ENCODE measurements at regions not wholly inside any gene's neighbourhood (a gene's known extent, or its start where the extent isn't known, plus 50 kb on each side); places are given as distances from the start of the nearest gene placed in this dataset.

DNA sequence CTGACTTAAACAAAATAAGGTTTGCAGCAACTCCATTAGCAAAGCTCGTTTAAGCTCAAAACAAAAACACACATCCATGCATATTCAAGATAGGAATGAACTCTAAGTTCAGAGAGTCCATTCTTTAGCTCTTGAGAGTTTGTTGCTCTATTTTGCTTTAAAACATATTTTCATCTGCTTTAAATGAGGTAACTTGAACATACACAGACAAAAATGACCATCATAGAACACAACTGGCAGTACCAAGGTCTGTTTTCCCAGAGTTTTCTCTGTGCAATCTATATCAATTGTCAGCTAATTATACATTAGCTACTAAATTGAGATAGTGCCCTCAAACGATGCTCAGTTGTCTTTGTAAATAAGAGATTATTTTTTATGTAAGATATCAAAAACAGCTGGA is 423.2 kb upstream of the ANO3 start:
- no peaks in the 10 kb centered on the region for H3K27me3 ChIP-seq (replicated peaks; ENCODE audit: control insufficient read depth, insufficient read depth, low read length, poor library complexity, severe bottlenecking)
- no peaks in the 10 kb centered on the region for H3K36me3 ChIP-seq (ENCODE audit: control insufficient read depth, insufficient read depth, low read length)
- H3K4me3 ChIP-seq (ENCODE audit: insufficient read depth, low read depth, low read length, poor library complexity, severe bottlenecking), result no peak overlapping the region
- DNase-seq, result no peak
- no peaks in the 10 kb centered on the region for H3K4me1 ChIP-seq (ENCODE audit: control insufficient read depth, insufficient read depth, low read length, poor library complexity, severe bottlenecking)
- no peak overlapping the region for H3K27ac ChIP-seq (ENCODE audit: insufficient read depth, low read length, poor library complexity, severe bottlenecking)
- no peaks in the 10 kb centered on the region for H3K9me3 ChIP-seq (ENCODE audit: control insufficient read depth, low read length)

DNA sequence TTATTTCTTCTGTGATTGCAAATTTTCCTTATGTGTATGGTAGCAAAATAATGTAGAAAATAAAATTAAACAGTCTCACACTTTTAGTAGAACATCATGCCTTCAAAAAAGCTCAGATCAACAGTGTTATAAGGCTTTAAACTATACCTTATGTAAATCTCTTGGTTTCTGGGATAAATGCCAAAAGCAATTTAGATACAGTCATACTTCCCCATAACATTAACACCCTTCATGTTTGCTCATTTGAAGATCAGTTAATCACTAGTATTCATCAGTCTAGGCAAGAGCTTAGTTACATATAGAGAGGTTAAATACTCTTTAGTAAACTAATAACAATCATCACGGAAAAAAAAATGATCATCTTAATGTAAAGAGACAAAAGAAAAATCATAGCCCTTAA is 421.8 kb upstream of the ANO3 start:
- no peak overlapping the region for H3K27ac ChIP-seq (ENCODE audit: insufficient read depth, low read length, poor library complexity, severe bottlenecking)
- no peaks in the 10 kb centered on the region for H3K4me1 ChIP-seq (ENCODE audit: control insufficient read depth, insufficient read depth, low read length, poor library complexity, severe bottlenecking)
- no peak overlapping the region for H3K4me3 ChIP-seq (ENCODE audit: insufficient read depth, low read depth, low read length, poor library complexity, severe bottlenecking)
- H3K9me3 ChIP-seq (ENCODE audit: control insufficient read depth, low read length), result no peaks in the 10 kb centered on the region
- DNase-seq, result no peak
- no peaks in the 10 kb centered on the region for H3K27me3 ChIP-seq (replicated peaks; ENCODE audit: control insufficient read depth, insufficient read depth, low read length, poor library complexity, severe bottlenecking)
- H3K36me3 ChIP-seq (ENCODE audit: control insufficient read depth, insufficient read depth, low read length), result no peaks in the 10 kb centered on the region

DNA sequence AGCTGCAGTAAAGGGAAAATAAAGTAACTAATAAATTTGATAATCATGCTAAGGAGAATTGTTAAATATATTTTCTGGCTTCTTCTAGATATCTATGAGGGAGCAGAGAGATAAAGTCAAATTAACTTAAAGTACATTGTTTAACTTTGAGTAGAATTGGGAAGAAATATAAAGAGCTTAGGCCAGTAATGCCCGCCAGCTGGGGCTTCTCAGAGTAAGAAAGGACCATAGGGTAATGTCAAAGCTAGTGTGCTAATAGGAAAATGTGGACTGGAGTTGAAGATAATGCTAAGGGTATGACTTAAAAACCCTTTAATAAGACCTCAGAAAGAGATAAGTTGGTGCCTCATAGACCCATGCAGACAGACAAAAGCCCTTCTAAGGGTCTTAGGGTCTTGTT is 411.6 kb upstream of the ANO3 start:
- no peak overlapping the region for H3K27ac ChIP-seq (ENCODE audit: insufficient read depth, low read length, poor library complexity, severe bottlenecking)
- H3K9me3 ChIP-seq (ENCODE audit: control insufficient read depth, low read length), result no peaks in the 10 kb centered on the region
- H3K27me3 ChIP-seq (replicated peaks; ENCODE audit: control insufficient read depth, insufficient read depth, low read length, poor library complexity, severe bottlenecking), result no peaks in the 10 kb centered on the region
- H3K4me3 ChIP-seq (ENCODE audit: insufficient read depth, low read depth, low read length, poor library complexity, severe bottlenecking), result no peak overlapping the region
- no peaks in the 10 kb centered on the region for H3K4me1 ChIP-seq (ENCODE audit: control insufficient read depth, insufficient read depth, low read length, poor library complexity, severe bottlenecking)
- H3K36me3 ChIP-seq (ENCODE audit: control insufficient read depth, insufficient read depth, low read length), result no peaks in the 10 kb centered on the region
- no peak for DNase-seq

DNA sequence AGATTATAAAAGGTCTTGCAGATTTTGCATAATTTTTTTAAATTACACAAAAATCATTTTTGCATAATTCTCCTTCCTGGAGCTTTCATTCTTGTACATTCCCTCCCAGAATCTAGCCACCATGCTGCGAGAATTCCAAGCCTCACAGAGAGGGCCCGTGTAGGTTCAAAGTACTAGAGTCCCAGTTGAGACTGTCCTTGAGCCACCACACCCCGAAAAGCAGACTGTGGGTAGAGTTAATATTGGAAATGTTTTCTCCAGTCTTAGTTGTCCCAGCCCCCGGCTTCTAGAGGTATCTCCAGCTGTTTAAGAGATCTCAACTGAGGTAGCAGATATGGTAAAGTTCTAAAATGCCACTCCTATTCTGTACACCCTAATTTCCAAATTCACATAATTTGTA is 407.3 kb upstream of the ANO3 start:
- Histone ChIP-seq H3K36me3 (ENCODE audit: control insufficient read depth, insufficient read depth, low read length) (no peaks in the 10 kb centered on the region), H3K27ac (ENCODE audit: insufficient read depth, low read length, poor library complexity, severe bottlenecking) (no peak overlapping the region), H3K4me3 (ENCODE audit: insufficient read depth, low read depth, low read length, poor library complexity, severe bottlenecking) (no peak overlapping the region), H3K9me3 (ENCODE audit: control insufficient read depth, low read length) (no peaks in the 10 kb centered on the region), H3K4me1 (ENCODE audit: control insufficient read depth, insufficient read depth, low read length, poor library complexity, severe bottlenecking) (no peaks in the 10 kb centered on the region), H3K27me3 (replicated peaks; ENCODE audit: control insufficient read depth, insufficient read depth, low read length, poor library complexity, severe bottlenecking) (no peaks in the 10 kb centered on the region)
- no peak for DNase-seq

DNA sequence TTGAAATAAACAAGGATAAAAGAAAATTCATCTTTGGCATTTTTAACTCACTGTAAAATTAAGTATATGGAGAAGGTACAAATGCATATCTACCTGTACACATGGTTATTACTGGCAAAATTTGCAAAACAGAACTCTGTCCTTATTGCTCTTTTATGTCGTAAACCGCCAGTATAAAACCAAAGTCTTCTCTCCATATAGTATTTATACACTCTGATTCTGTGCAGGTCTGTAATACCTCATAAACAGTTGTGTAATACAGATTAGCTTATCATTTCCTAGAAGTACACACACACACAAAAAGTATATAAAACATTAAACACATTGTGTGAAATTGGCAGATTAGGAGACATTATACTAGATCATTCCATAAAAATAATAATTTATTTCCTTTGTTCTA is 406.6 kb upstream of the ANO3 start:
- no peaks in the 10 kb centered on the region for H3K9me3 ChIP-seq (ENCODE audit: control insufficient read depth, low read length)
- H3K4me1 ChIP-seq (ENCODE audit: control insufficient read depth, insufficient read depth, low read length, poor library complexity, severe bottlenecking), result no peaks in the 10 kb centered on the region
- no peaks in the 10 kb centered on the region for H3K27me3 ChIP-seq (replicated peaks; ENCODE audit: control insufficient read depth, insufficient read depth, low read length, poor library complexity, severe bottlenecking)
- no peak for DNase-seq
- H3K4me3 ChIP-seq (ENCODE audit: insufficient read depth, low read depth, low read length, poor library complexity, severe bottlenecking), result no peak overlapping the region
- H3K27ac ChIP-seq (ENCODE audit: insufficient read depth, low read length, poor library complexity, severe bottlenecking), result no peak overlapping the region
- no peaks in the 10 kb centered on the region for H3K36me3 ChIP-seq (ENCODE audit: control insufficient read depth, insufficient read depth, low read length)

DNA sequence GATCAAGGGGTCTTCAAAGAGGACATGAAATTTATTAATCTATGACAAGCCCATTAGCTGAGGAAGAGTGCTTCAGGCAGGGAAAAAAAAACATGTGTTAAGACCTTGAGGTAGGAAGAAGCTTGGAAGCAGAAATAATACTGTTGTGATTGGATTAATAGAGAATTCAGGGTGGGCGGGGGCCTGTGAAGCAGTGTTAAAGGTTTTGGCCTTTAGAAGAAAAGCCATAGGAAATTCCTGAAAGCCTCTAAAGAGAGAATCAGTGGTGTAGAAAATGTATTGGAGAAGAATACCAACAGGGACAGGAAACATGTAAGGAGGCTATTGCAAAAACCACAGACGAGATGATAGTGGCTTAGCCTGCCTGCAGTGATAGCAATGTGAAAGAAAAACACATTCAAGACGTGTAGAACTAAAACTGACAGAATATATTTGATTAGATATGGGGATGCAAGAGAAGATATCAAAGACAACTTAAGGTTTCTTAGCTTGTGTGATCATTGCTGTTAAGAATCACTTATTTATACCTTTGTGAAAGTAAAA is 404.4 kb upstream of the ANO3 start:
- no peak for DNase-seq
- H3K4me3 ChIP-seq (ENCODE audit: insufficient read depth, low read depth, low read length, poor library complexity, severe bottlenecking), result no peak overlapping the region
- H3K36me3 ChIP-seq (ENCODE audit: control insufficient read depth, insufficient read depth, low read length), result no peaks in the 10 kb centered on the region
- no peaks in the 10 kb centered on the region for H3K27me3 ChIP-seq (replicated peaks; ENCODE audit: control insufficient read depth, insufficient read depth, low read length, poor library complexity, severe bottlenecking)
- H3K9me3 ChIP-seq (ENCODE audit: control insufficient read depth, low read length), result no peaks in the 10 kb centered on the region
- H3K27ac ChIP-seq (ENCODE audit: insufficient read depth, low read length, poor library complexity, severe bottlenecking), result no peak overlapping the region
- H3K4me1 ChIP-seq (ENCODE audit: control insufficient read depth, insufficient read depth, low read length, poor library complexity, severe bottlenecking), result no peaks in the 10 kb centered on the region

DNA sequence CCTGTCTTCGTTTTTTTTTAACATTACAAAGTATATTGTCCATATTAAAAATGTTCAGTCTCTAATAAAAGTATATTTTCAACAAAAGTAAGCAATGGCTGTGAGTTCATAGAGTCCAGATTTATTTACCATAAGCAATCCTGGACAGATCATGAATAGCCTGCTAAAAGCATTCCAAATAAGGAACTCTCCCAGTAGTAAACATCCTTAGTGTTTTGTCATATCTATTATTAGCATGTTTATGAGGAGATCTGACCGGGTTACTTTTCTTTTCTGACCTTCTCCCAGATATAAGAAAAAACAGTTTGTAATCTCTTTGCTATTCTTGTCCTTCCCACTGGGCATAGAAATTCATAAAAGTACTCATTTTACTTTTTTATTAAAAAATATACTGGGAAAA is 403.9 kb upstream of the ANO3 start:
- Histone ChIP-seq H3K9me3 (ENCODE audit: control insufficient read depth, low read length) (no peaks in the 10 kb centered on the region), H3K27me3 (replicated peaks; ENCODE audit: control insufficient read depth, insufficient read depth, low read length, poor library complexity, severe bottlenecking) (no peaks in the 10 kb centered on the region), H3K4me1 (ENCODE audit: control insufficient read depth, insufficient read depth, low read length, poor library complexity, severe bottlenecking) (no peaks in the 10 kb centered on the region), H3K36me3 (ENCODE audit: control insufficient read depth, insufficient read depth, low read length) (no peaks in the 10 kb centered on the region), H3K4me3 (ENCODE audit: insufficient read depth, low read depth, low read length, poor library complexity, severe bottlenecking) (no peak overlapping the region), H3K27ac (ENCODE audit: insufficient read depth, low read length, poor library complexity, severe bottlenecking) (no peak overlapping the region)
- no peak for DNase-seq

DNA sequence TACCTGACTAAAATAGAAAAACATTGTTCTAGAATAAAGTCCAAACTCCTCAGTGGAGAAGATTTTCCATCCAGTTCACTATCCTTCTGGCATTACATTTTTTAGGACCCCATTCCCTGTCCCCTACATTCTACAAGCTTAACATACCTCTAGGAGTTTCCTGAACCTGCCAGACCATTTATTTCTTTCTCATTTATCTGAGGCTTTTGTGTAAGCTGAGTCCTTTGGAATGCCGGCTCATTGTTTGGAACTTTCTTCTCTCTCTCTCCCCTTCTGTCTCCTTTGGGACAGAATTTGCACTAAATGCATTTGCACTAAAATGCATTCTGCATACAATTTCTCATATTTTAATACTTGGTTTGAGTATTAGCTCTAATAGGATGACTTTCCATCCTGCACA is 393.0 kb upstream of the ANO3 start:
- H3K27me3 ChIP-seq (replicated peaks; ENCODE audit: control insufficient read depth, insufficient read depth, low read length, poor library complexity, severe bottlenecking), result no peaks in the 10 kb centered on the region
- H3K9me3 ChIP-seq (ENCODE audit: control insufficient read depth, low read length), result no peaks in the 10 kb centered on the region
- no peak overlapping the region for H3K27ac ChIP-seq (ENCODE audit: insufficient read depth, low read length, poor library complexity, severe bottlenecking)
- no peak overlapping the region for H3K4me3 ChIP-seq (ENCODE audit: insufficient read depth, low read depth, low read length, poor library complexity, severe bottlenecking)
- H3K4me1 ChIP-seq (ENCODE audit: control insufficient read depth, insufficient read depth, low read length, poor library complexity, severe bottlenecking), result no peaks in the 10 kb centered on the region
- no peaks in the 10 kb centered on the region for H3K36me3 ChIP-seq (ENCODE audit: control insufficient read depth, insufficient read depth, low read length)
- no peak for DNase-seq

DNA sequence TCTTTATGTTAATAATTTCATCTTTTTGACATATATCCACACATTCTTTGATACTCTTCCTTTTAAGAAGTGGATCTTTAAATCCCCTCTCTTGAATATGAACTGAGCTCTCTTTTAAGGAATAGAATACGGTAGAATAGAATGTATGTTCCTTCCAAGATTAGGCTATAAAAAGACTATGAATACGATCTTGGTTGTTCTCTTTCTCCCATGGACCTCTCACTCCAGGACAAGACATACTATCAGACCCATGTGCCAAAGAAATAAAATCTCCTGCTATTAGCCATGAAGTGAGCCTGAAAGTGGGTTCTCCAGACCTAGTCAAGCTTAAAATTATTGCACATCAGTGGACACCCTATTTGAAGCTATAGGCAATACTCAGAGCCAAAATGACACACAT is 392.2 kb upstream of the ANO3 start:
- Histone ChIP-seq H3K9me3 (ENCODE audit: control insufficient read depth, low read length) (no peaks in the 10 kb centered on the region), H3K4me1 (ENCODE audit: control insufficient read depth, insufficient read depth, low read length, poor library complexity, severe bottlenecking) (no peaks in the 10 kb centered on the region), H3K4me3 (ENCODE audit: insufficient read depth, low read depth, low read length, poor library complexity, severe bottlenecking) (no peak overlapping the region), H3K36me3 (ENCODE audit: control insufficient read depth, insufficient read depth, low read length) (no peaks in the 10 kb centered on the region), H3K27ac (ENCODE audit: insufficient read depth, low read length, poor library complexity, severe bottlenecking) (no peak overlapping the region), H3K27me3 (replicated peaks; ENCODE audit: control insufficient read depth, insufficient read depth, low read length, poor library complexity, severe bottlenecking) (no peaks in the 10 kb centered on the region)
- DNase-seq, result no peak

DNA sequence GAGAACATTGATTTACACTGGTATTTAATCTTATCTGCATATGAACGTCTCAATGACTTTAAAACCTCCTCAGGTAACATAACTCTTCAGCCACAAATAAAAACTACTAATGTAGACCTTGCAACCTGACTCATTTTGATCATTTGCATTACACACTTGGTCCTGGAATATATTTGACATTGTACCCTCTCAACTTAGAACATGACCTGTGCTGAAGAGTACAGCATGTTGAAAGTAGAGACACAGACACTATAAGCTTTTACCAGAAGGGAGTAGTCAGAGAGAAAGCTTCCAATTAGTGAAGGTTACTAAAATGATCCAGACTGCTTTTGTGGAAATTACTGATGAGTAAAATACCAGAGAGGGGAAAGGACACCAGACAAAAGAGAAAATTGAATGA is 390.6 kb upstream of the ANO3 start:
- H3K4me3 ChIP-seq (ENCODE audit: insufficient read depth, low read depth, low read length, poor library complexity, severe bottlenecking), result no peak overlapping the region
- H3K27me3 ChIP-seq (replicated peaks; ENCODE audit: control insufficient read depth, insufficient read depth, low read length, poor library complexity, severe bottlenecking), result no peaks in the 10 kb centered on the region
- H3K9me3 ChIP-seq (ENCODE audit: control insufficient read depth, low read length), result no peaks in the 10 kb centered on the region
- no peak overlapping the region for H3K27ac ChIP-seq (ENCODE audit: insufficient read depth, low read length, poor library complexity, severe bottlenecking)
- DNase-seq, result no peak
- no peaks in the 10 kb centered on the region for H3K36me3 ChIP-seq (ENCODE audit: control insufficient read depth, insufficient read depth, low read length)
- H3K4me1 ChIP-seq (ENCODE audit: control insufficient read depth, insufficient read depth, low read length, poor library complexity, severe bottlenecking), result no peaks in the 10 kb centered on the region

DNA sequence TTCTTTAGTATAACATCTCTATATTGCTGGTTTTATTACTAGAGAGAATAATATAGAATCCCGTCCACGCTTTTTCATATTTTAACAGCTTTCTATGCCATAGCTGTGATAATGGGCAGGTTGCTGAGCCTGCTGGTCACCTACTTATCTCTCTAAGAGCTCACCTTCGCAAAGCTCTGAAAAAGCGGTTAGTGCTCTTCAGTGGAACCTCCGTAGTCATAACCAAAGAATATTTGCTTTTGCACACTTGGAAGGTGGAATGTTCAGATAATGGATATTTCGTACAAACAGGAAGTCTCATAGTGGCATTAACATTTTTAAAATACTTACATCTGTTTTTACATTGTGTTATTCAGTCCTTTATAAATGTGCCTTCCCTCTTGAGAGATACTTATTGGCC is 388.9 kb upstream of the ANO3 start:
- DNase-seq, result no peak
- Histone ChIP-seq H3K36me3 (ENCODE audit: control insufficient read depth, insufficient read depth, low read length) (no peaks in the 10 kb centered on the region), H3K27ac (ENCODE audit: insufficient read depth, low read length, poor library complexity, severe bottlenecking) (no peak overlapping the region), H3K9me3 (ENCODE audit: control insufficient read depth, low read length) (no peaks in the 10 kb centered on the region), H3K27me3 (replicated peaks; ENCODE audit: control insufficient read depth, insufficient read depth, low read length, poor library complexity, severe bottlenecking) (no peaks in the 10 kb centered on the region), H3K4me3 (ENCODE audit: insufficient read depth, low read depth, low read length, poor library complexity, severe bottlenecking) (no peak overlapping the region), H3K4me1 (ENCODE audit: control insufficient read depth, insufficient read depth, low read length, poor library complexity, severe bottlenecking) (no peaks in the 10 kb centered on the region)

All from effector memory CD4-positive, alpha-beta T cell (primary cell).